ENCODE measurements at regions not wholly inside any gene's neighbourhood (a gene's known extent, or its start where the extent isn't known, plus 50 kb on each side); places are given as distances from the start of the nearest gene placed in this dataset.

DNA sequence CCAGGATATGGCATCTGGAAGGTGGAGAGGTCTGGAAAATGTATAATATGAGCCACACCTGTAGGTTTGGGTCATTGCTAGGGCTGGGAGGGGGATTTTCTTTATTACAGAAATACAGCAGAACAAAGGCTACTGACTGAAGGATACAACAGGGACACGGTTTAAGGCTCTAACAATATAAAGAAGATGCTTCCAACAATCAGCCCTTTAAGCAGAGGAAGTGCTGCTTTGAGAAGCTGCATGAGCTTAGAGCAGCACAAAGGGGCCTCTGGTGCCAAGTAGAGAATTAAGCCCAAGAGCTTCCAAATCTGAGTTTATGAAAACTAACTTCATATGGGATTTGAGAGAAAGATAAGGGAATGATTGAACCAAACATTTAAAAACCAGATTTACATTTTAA is 174.5 kb upstream of the RMP24 start:
- no peak overlapping the region for H3K4me3 ChIP-seq (replicated peaks; ENCODE audit: low read depth, low read length)
- no peaks in the 10 kb centered on the region for H3K27me3 ChIP-seq (replicated peaks; ENCODE audit: control insufficient read depth, insufficient read depth, low read length)
- no peak for DNase-seq (ENCODE audit: extremely low read depth, insufficient read length)
- TF ChIP-seq, protein P1, sequence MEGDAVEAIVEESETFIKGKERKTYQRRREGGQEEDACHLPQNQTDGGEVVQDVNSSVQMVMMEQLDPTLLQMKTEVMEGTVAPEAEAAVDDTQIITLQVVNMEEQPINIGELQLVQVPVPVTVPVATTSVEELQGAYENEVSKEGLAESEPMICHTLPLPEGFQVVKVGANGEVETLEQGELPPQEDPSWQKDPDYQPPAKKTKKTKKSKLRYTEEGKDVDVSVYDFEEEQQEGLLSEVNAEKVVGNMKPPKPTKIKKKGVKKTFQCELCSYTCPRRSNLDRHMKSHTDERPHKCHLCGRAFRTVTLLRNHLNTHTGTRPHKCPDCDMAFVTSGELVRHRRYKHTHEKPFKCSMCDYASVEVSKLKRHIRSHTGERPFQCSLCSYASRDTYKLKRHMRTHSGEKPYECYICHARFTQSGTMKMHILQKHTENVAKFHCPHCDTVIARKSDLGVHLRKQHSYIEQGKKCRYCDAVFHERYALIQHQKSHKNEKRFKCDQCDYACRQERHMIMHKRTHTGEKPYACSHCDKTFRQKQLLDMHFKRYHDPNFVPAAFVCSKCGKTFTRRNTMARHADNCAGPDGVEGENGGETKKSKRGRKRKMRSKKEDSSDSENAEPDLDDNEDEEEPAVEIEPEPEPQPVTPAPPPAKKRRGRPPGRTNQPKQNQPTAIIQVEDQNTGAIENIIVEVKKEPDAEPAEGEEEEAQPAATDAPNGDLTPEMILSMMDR (IDR thresholded peaks at IDR 0.05; ENCODE audit: insufficient read depth, low read length, poor library complexity, severe bottlenecking): no peak
- no peaks in the 10 kb centered on the region for H3K36me3 ChIP-seq (ENCODE audit: control insufficient read depth, insufficient read depth, low read length)

- Histone ChIP-seq H3K36me3 (ENCODE audit: control insufficient read depth, insufficient read depth, low read length) (no peaks in the 10 kb centered on the region), H3K27me3 (replicated peaks; ENCODE audit: control insufficient read depth, insufficient read depth, low read length) (no peaks in the 10 kb centered on the region), H3K4me3 (replicated peaks; ENCODE audit: low read depth, low read length) (no peak overlapping the region)
- DNase-seq (ENCODE audit: extremely low read depth, insufficient read length): no peak
- TF ChIP-seq, protein P1 (IDR thresholded peaks at IDR 0.05; ENCODE audit: insufficient read depth, low read length, poor library complexity, severe bottlenecking): no peak
These were observed 168.9 kb upstream of the RMP24 start for GRCh38 chr18:35803551-35803950.

DNA sequence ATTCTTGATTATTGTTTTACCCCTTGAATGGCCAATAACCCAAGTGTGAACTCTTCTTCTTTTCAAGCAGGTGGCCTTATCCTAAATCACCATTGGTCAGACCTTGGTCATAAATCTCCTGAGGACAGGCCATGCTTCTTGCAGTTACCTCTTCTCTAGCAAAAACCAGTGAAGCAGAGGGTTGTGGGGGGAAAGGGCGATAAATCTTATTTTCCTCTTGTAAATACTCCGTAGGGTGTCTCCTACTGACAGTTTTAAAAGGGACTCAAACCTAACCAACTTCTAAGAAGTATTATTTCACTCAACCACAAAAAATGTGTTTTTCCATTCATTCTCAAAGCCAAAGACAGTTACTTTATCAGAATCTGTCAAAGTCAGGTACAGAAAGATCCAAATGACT is 168.1 kb upstream of the RMP24 start:
- Histone ChIP-seq H3K4me3 (replicated peaks; ENCODE audit: low read depth, low read length) (no peak overlapping the region), H3K27me3 (replicated peaks; ENCODE audit: control insufficient read depth, insufficient read depth, low read length) (no peaks in the 10 kb centered on the region), H3K36me3 (ENCODE audit: control insufficient read depth, insufficient read depth, low read length) (no peaks in the 10 kb centered on the region)
- TF ChIP-seq, protein P1 (IDR thresholded peaks at IDR 0.05; ENCODE audit: insufficient read depth, low read length, poor library complexity, severe bottlenecking): no peak
- DNase-seq (ENCODE audit: extremely low read depth, insufficient read length): no peak

DNA sequence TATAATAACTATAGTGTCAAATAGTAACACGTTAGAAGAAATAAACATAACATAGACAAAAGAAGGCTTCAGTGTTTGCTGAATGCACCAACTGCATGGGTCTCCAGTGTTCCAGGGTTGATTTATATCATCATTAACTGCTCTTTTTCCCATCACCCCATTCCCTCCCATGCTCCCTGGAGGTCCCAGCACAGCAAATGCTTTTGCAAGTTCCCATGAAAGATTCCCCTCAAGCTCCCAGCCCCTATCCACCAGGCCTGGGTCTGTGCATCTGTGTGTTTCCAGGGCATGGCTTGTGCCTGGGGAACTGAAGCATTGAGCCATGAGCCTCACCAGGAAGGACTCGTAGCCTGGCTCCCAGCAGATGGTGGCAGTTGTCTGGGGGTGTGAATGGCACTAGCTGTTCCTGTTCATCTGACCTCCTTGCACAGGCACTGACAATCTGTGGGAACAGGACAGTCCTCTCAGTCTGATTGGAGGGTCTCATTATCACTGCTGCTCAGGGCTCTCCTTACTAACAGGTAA is 164.6 kb upstream of the RMP24 start:
- DNase-seq (ENCODE audit: extremely low read depth, insufficient read length): no peak
- Histone ChIP-seq H3K36me3 (ENCODE audit: control insufficient read depth, insufficient read depth, low read length) (no peaks in the 10 kb centered on the region), H3K27me3 (replicated peaks; ENCODE audit: control insufficient read depth, insufficient read depth, low read length) (no peaks in the 10 kb centered on the region), H3K4me3 (replicated peaks; ENCODE audit: low read depth, low read length) (no peak overlapping the region)
- TF ChIP-seq, protein P1 (IDR thresholded peaks at IDR 0.05; ENCODE audit: insufficient read depth, low read length, poor library complexity, severe bottlenecking): no peak

- no peaks in the 10 kb centered on the region for H3K36me3 ChIP-seq (ENCODE audit: control insufficient read depth, insufficient read depth, low read length)
- H3K27me3 ChIP-seq (replicated peaks; ENCODE audit: control insufficient read depth, insufficient read depth, low read length): no peaks in the 10 kb centered on the region
- TF ChIP-seq, protein P1 (IDR thresholded peaks at IDR 0.05; ENCODE audit: insufficient read depth, low read length, poor library complexity, severe bottlenecking): no peak
- H3K4me3 ChIP-seq (replicated peaks; ENCODE audit: low read depth, low read length): no peak overlapping the region
- DNase-seq (ENCODE audit: extremely low read depth, insufficient read length): no peak
These were observed 163.7 kb upstream of the RMP24 start for GRCh38 chr18:35808796-35809195.

GRCh38 chr18:35810520-35810919 is 162.0 kb upstream of the RMP24 start:
- H3K27me3 ChIP-seq (replicated peaks; ENCODE audit: control insufficient read depth, insufficient read depth, low read length): no peaks in the 10 kb centered on the region
- no peaks in the 10 kb centered on the region for H3K36me3 ChIP-seq (ENCODE audit: control insufficient read depth, insufficient read depth, low read length)
- no peak for DNase-seq (ENCODE audit: extremely low read depth, insufficient read length)
- H3K4me3 ChIP-seq (replicated peaks; ENCODE audit: low read depth, low read length): no peak overlapping the region
- TF ChIP-seq, protein P1 (IDR thresholded peaks at IDR 0.05; ENCODE audit: insufficient read depth, low read length, poor library complexity, severe bottlenecking): no peak
